HG03103 (cell line): ENCODE measurements at regions not wholly inside any gene's neighbourhood (a gene's known extent, or its start where the extent isn't known, plus 50 kb on each side); places are given as distances from the start of the nearest gene placed in this dataset.
A peak's percentile ranks its signal among the peaks of the same experiment; 100 is the strongest.
"Not testable (repeated sequence)": the region's sequence is repeated elsewhere in the genome, so short reads cannot be mapped to it uniquely, and the experiment has no call there.

Source experiments
- ATAC-seq: cut with Tn5 transposase; IDR thresholded peaks from one replicate; pipeline ENCODE4 v1.9.1; 2021; ENCODE audit warnings: low read depth; ENCODE audit not compliant: unreplicated experiment

GRCh38 chr18:22789052-22789451 lies 144.1 kb upstream of the RBBP8 start:
- no peak for ATAC-seq

DNA sequence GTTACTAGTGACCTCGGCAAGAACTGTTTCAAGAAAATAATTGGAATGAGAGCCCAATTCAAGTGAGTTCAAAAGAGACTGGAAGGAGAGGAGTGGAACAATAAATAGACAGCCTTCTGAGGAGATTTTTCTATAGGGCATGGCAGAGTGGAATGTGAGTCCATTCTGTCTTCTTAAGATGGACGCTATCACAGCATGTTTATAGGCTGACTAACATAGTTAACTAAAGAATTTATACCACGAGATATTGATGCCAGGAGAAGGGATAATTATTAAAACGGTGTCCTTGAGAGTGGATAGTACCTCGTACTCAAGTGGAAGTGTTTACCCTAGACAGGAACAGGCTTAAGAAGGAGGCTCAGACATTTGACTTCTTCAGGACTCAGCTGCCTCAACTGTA lies 143.5 kb upstream of the RBBP8 start:
- no peak for ATAC-seq

- ATAC-seq, result no peak
Observed at GRCh38 chr18:22790545-22791309, 142.4 kb upstream of the RBBP8 start.

- no peak for ATAC-seq
Observed at GRCh38 chr18:22791310-22791610, 141.9 kb upstream of the RBBP8 start.

- ATAC-seq, result no peak
Observed at GRCh38 chr18:22796113-22796512, 137.0 kb upstream of the RBBP8 start.

- ATAC-seq, result no peak
Observed at GRCh38 chr18:22800551-22800951, 132.6 kb upstream of the RBBP8 start.

DNA sequence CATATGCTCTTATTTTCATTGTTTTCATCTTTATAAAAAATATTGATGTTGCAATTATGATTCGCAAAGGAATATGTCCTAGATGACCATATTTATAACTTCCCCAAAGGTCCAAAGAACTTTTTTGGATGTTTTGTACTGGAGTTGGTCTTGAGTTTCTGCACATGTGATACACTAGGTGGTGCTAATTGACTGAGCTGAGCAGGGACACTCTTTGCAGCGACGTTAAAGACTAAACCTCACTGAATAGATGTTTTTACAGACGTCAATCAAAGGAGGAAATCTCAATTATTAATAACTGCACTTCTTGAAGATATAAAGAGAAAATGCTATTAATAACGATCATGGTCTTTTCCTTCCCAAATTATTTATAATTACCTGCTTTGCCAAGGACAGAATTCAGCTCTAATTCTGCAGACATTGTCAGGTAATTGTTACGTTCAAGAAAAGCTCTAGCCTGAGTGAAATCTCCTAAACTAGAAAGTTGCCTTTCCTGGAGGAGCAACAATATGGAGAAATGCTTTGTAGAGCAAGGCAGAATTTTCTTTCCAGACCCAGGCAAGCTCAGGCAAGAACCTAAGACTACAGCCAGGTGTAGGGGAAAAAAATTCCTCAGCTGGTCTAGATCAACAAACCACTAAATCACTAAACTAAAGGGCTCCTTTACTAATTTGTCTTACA lies 119.3 kb upstream of the RBBP8 start:
- no peak for ATAC-seq

DNA sequence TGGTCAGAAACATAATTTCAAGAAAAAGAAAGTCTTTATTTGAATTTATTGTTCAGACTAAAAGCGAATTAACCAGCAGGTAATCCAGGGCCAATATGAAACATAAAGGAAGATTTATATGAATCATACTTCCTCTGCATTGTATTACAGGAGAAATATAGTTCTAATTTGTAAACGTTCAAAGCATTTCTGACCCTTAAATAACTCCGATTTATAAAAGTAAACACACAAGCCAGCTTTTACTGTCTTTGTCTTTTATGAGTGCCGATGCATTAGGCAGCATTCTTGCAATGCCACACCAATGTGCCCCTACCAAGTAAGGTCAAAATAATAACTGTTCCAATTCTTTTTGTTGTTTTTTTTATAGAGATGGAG lies 118.8 kb upstream of the RBBP8 start:
- ATAC-seq, result no peak

- ATAC-seq, result no peak
Observed at GRCh38 chr18:22816266-22817176, 116.6 kb upstream of the RBBP8 start.

GRCh38 chr18:22817844-22818243 lies 115.3 kb upstream of the RBBP8 start:
- no peak for ATAC-seq

- ATAC-seq, result no peak
Observed at GRCh38 chr18:22822024-22822423, 111.1 kb upstream of the RBBP8 start.

DNA sequence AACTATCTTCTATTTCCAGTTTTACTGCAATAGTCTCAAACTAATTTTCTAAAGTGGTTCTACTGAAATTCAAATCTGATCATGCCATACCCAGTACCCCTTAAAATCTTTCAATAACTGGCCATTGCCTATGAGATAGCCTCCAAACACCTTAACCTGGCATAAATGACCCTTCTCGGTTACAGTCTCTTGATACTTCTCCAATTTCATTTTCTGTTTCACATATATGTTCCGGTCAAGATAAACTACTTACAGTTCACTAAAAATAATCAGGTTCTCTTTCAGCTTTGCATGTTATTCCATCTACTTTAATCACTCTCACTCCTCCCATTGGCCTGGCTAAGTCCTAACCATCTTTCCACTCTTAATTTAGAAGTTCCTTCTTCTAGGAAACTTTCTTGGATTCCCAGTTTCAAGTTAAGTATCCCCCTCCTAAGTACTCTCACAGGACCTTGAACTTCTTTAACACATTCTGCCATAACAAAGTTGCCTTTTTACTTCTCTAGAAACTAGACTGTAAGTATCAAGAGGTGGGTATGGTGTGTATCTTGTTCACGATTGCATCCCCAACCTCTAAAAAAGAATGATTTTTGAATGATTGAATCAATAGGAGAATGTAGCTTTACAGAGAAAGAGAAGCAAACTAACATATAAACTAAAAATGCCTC lies 110.2 kb upstream of the RBBP8 start:
- peak; percentile 77 for ATAC-seq

GRCh38 chr18:22826726-22827125 lies 106.4 kb upstream of the RBBP8 start:
- ATAC-seq, result no peak

GRCh38 chr18:22827216-22827615 lies 105.9 kb upstream of the RBBP8 start:
- no peak for ATAC-seq

GRCh38 chr18:22827741-22828140 lies 105.4 kb upstream of the RBBP8 start:
- ATAC-seq, result no peak

GRCh38 chr18:22828171-22828570 lies 105.0 kb upstream of the RBBP8 start:
- ATAC-seq, result no peak

- ATAC-seq, result not testable (repeated sequence)
Observed at GRCh38 chr18:22828583-22828982, 104.5 kb upstream of the RBBP8 start.

- no peak for ATAC-seq
Observed at GRCh38 chr18:22829781-22830180, 103.3 kb upstream of the RBBP8 start.

DNA sequence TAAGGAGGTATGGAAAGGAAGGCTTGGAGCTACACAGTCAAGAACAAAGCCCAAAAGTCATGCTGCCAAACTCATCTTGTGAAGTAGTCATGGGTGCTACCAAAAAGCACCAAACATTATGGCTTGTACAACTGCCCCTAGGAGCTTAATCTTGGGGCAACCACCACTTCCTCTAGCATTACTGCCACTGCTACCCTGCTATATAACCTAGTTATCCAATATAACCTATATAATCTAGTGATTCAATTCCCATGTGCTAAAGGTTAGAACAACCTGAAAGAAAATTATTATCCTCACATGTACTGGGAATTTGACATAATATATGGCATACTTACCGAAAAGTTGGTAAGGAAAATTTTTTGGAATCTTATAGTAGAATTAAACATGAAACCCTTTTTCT lies 102.6 kb upstream of the RBBP8 start:
- no peak for ATAC-seq

DNA sequence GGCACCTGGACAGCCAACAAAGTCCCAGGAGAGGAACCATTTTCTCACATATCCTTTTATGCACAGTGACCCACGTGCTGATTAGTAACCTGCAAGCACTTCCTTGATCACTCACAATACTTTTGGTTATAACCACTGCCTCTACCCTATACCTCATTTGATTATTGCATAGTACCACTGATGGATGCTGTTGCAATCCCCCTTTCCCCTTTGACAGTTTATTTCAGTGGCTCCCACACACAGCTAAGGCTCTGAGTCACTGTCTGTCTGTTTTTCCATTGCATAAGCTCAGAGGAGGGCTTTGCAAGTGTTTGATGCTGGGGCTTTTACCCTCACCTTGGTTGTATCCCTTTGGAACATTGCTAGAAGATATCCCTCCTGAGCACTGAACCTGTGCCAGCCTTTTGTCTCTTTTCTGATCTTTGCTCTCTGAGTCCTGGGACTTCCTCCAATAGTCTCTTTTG lies 101.7 kb upstream of the RBBP8 start:
- no peak for ATAC-seq

- no peak for ATAC-seq
Observed at GRCh38 chr18:22836932-22837331, 96.2 kb upstream of the RBBP8 start.
